ENCODE measurements at regions not wholly inside any gene's neighbourhood (a gene's known extent, or its start where the extent isn't known, plus 50 kb on each side); places are given as distances from the start of the nearest gene placed in this dataset.

DNA sequence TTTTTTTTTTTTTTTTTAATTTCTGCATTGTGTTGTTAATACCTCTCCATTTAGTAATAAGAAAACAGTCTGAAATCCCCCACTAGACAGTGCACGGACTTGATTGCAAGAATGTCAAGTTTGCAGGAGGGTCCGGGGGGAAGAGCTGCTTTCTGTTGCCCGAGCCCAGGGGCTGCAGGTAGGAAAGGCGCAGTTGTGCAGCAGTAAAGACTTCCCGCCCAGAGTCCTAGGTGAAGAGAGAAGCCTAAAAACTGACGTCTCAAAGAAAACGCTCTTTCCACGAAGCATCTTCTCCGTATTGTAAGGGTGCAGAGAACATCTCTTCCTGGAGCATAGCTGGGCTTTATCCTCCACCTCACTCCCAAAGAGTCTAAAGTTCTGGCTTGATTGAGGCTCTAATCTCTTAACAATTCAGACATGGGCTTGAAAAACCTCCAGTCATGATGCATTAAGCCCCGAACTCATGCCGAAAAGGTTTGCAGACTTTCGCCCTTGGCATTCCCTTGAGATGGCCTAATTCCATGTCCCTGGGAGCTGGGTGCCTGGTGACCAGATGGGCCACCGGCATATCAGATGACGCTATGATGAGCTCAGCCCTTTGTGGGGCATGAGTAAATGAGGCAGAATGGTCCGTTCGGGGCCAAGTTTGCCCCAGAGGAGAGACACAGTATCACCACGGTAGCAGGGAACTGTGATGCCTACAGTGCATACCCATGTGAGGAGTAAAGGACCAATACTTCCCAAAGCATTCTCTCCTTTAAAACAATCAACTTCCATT is 436.2 kb upstream of the ZFHX3 start:
- Histone ChIP-seq H3K9me3 (no peaks in the 10 kb centered on the region), H3K27ac (no peak overlapping the region), H3K4me3 (no peak overlapping the region), H3K4me1 (no peaks in the 10 kb centered on the region), H3K36me3 (no peaks in the 10 kb centered on the region), H3K27me3 (peaks cover 4% of the 10 kb centered on the region)
- in situ Hi-C loops (cut with MboI; ENCODE audit: low pct_ligation_motif_present in 1 of 4, low pct_unique_long_range_greater_than_20kb in 1 of 4, low sequenced_read_pairs in 3 of 4) (no loop called here), intact Hi-C loops (cut with DNase I; ENCODE audit: low total_unique reads) (no loop called here)
- TF ChIP-seq, protein P1, sequence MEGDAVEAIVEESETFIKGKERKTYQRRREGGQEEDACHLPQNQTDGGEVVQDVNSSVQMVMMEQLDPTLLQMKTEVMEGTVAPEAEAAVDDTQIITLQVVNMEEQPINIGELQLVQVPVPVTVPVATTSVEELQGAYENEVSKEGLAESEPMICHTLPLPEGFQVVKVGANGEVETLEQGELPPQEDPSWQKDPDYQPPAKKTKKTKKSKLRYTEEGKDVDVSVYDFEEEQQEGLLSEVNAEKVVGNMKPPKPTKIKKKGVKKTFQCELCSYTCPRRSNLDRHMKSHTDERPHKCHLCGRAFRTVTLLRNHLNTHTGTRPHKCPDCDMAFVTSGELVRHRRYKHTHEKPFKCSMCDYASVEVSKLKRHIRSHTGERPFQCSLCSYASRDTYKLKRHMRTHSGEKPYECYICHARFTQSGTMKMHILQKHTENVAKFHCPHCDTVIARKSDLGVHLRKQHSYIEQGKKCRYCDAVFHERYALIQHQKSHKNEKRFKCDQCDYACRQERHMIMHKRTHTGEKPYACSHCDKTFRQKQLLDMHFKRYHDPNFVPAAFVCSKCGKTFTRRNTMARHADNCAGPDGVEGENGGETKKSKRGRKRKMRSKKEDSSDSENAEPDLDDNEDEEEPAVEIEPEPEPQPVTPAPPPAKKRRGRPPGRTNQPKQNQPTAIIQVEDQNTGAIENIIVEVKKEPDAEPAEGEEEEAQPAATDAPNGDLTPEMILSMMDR (IDR thresholded peaks at IDR 0.05): no peak
- TF ChIP-seq POLR2A (IDR thresholded peaks at IDR 0.05) (no peak), POLR2AphosphoS5 (IDR thresholded peaks at IDR 0.05) (no peak), EP300 (IDR thresholded peaks at IDR 0.05; ENCODE audit: low read depth) (no peak)
- WGBS, 2 donors (ENCODE audit: low coverage in 1 of 2): 87% methylated on average over 17 of the region's 17 CpGs; no CpG with 5 or more reads in 1 of the 2 donors
- DNase-seq: no peak

DNA sequence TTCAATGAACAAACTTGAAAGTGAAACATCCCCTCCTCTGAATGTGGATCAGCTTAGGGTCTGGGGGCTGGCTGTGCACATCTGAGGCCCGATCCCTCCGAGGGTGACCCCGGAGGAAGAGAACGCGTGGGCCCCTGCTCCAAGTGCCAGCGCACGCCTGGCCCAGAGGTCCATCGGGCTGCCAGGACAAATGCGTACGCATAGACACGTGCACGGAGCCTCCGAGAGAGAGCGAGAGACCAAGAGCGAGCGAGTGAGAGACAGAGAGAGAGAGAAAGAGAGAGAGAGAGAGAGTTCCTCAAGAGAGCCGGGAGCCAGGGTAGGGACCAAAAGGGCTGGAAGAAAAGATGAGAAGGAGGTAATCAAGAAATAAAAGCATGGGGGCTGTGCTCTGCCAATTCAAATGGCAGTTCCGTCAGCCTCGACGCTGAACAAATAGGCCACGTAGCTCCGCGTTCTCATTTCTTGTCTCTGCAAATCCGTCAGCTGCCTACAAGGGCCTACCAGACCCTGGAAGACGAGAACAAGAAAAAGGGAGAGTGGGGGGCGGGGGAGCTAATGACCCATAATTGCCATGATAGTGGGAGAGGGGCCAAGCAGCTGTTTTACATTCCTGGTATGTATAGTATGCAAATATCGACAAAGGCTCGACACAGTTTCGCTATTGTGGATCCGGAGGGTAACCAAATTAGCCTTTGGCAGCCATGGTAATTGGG is 435.3 kb upstream of the ZFHX3 start:
- TF ChIP-seq EP300 (IDR thresholded peaks at IDR 0.05; ENCODE audit: low read depth) (no peak), POLR2AphosphoS5 (IDR thresholded peaks at IDR 0.05) (no peak), POLR2A (IDR thresholded peaks at IDR 0.05) (no peak)
- TF ChIP-seq, protein P1 (IDR thresholded peaks at IDR 0.05): no peak
- no peak overlapping the region for H3K4me3 ChIP-seq
- H3K27me3 ChIP-seq: peaks cover 4% of the 10 kb centered on the region
- in situ Hi-C loops (cut with MboI; ENCODE audit: low pct_ligation_motif_present in 1 of 4, low pct_unique_long_range_greater_than_20kb in 1 of 4, low sequenced_read_pairs in 3 of 4) (no loop called here), intact Hi-C loops (cut with DNase I; ENCODE audit: low total_unique reads) (no loop called here)
- no peaks in the 10 kb centered on the region for H3K36me3 ChIP-seq
- no peak for DNase-seq
- H3K27ac ChIP-seq: no peak overlapping the region
- H3K4me1 ChIP-seq: no peaks in the 10 kb centered on the region
- H3K9me3 ChIP-seq: no peaks in the 10 kb centered on the region
- 58 to 70% methylated on average over 8 to 30 of the region's 30 CpGs for WGBS, 2 donors (ENCODE audit: low coverage in 1 of 2)

DNA sequence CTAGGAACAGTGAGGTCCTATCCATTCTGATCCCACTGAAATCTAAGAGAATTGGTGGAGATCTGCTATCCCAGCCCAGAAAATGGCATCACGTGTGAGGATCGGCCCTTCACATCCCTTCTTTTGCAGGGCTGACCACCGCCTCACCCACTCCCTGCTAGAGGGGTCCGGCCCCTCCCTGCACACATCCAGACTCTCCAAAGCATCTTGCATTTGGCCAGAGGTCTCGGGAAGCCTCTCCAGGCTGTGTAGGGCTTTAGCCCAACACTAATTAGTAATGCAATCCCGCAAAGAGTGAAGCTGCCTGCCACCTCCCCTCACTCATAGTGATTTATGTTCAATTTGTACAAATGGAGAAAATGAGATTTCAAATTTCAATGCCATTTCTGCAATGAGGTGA is 434.4 kb upstream of the ZFHX3 start:
- Histone ChIP-seq H3K27ac (no peak overlapping the region), H3K36me3 (no peaks in the 10 kb centered on the region), H3K4me3 (no peak overlapping the region), H3K4me1 (no peaks in the 10 kb centered on the region), H3K27me3 (peaks cover 4% of the 10 kb centered on the region), H3K9me3 (no peaks in the 10 kb centered on the region)
- intact Hi-C loops (cut with DNase I; ENCODE audit: low total_unique reads): no loop called here
- no peak for TF ChIP-seq EP300 (IDR thresholded peaks at IDR 0.05; ENCODE audit: low read depth)
- no peak for TF ChIP-seq POLR2AphosphoS5 (IDR thresholded peaks at IDR 0.05)
- TF ChIP-seq, protein P1 (IDR thresholded peaks at IDR 0.05): no peak
- no peak for TF ChIP-seq POLR2A (IDR thresholded peaks at IDR 0.05)
- in situ Hi-C loops (cut with MboI; ENCODE audit: low pct_ligation_motif_present in 1 of 4, low pct_unique_long_range_greater_than_20kb in 1 of 4, low sequenced_read_pairs in 3 of 4): no loop called here
- WGBS, 2 donors (ENCODE audit: low coverage in 1 of 2): 85 to 86% methylated on average over 6 of the region's 6 CpGs
- DNase-seq: no peak

DNA sequence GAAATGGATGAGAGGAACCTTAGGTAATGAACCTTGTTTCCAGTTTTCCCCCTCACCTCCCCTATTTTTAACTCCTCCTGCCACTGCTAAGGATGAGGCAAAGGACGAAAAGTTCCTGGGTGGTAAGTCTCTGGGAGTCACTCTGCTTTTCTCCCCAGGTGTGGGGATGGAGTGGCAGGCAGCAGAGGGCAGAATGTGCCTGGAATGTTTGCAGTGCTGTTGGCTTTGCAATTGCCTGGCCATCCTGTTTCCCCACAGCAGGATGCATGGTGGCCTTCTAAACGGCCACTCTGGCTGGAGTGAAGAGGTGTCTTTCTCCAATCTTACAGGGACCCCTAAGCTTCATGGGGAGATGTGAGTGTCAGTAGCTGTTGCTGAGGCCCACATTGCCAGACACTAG is 432.5 kb upstream of the ZFHX3 start:
- no peaks in the 10 kb centered on the region for H3K36me3 ChIP-seq
- H3K9me3 ChIP-seq: no peaks in the 10 kb centered on the region
- H3K27ac ChIP-seq: no peak overlapping the region
- no peaks in the 10 kb centered on the region for H3K4me1 ChIP-seq
- WGBS, 2 donors (ENCODE audit: low coverage in 1 of 2): 50 to 72% methylated on average over 1 to 2 of the region's 2 CpGs
- DNase-seq: no peak
- intact Hi-C loops (cut with DNase I; ENCODE audit: low total_unique reads) (no loop called here), in situ Hi-C loops (cut with MboI; ENCODE audit: low pct_ligation_motif_present in 1 of 4, low pct_unique_long_range_greater_than_20kb in 1 of 4, low sequenced_read_pairs in 3 of 4) (no loop called here)
- no peak overlapping the region for H3K4me3 ChIP-seq
- TF ChIP-seq EP300 (IDR thresholded peaks at IDR 0.05; ENCODE audit: low read depth) (no peak), POLR2A (IDR thresholded peaks at IDR 0.05) (no peak)
- TF ChIP-seq, protein P1 (IDR thresholded peaks at IDR 0.05): no peak
- peaks cover 4% of the 10 kb centered on the region for H3K27me3 ChIP-seq
